KMS-11 (cell line): ENCODE measurements at regions not wholly inside any gene's neighbourhood (a gene's known extent, or its start where the extent isn't known, plus 50 kb on each side); places are given as distances from the start of the nearest gene placed in this dataset.

Experiments
- H2AFZ ChIP-seq: fragments of 200-600 bp; sonication (generic); 2 replicates; pipeline ENCODE4 v1.6.1; 2016; ENCODE audit warnings: antibody characterized with exemption, mixed run types, low read depth
- H3K27ac ChIP-seq: fragments of 200-600 bp; sonication (generic); 2 replicates; pipeline ENCODE4 v1.6.1; 2016; ENCODE audit warnings: mild to moderate bottlenecking, mixed run types
- H3K27me3 ChIP-seq: fragments of 200-600 bp; sonication (generic); 2 replicates; pipeline ENCODE4 v1.6.1; 2017; ENCODE audit warnings: mild to moderate bottlenecking, low read depth, mixed run types, moderate library complexity; ENCODE audit not compliant: insufficient read depth
- H3K36me3 ChIP-seq: fragments of 200-600 bp; sonication (generic); 2 replicates; pipeline ENCODE4 v1.6.1; 2017; ENCODE audit warnings: mild to moderate bottlenecking, mixed run types; ENCODE audit not compliant: insufficient read depth
- H3K4me1 ChIP-seq: fragments of 200-600 bp; sonication (generic); 2 replicates; pipeline ENCODE4 v1.6.1; 2016; ENCODE audit warnings: mild to moderate bottlenecking, low read depth, mixed run types; ENCODE audit not compliant: poor library complexity, severe bottlenecking
- H3K4me2 ChIP-seq: fragments of 200-600 bp; sonication (generic); 2 replicates; pipeline ENCODE4 v1.7.0; 2016; ENCODE audit warnings: mild to moderate bottlenecking, mixed run types
- H3K4me3 ChIP-seq: fragments of 200-600 bp; sonication (generic); IDR thresholded peaks from 2 replicates; pipeline ENCODE4 v1.6.1; 2017; ENCODE audit warnings: low read depth, low read length, mixed read lengths; ENCODE audit not compliant: insufficient read depth
- H3K79me2 ChIP-seq: fragments of 200-600 bp; sonication (generic); 2 replicates; pipeline ENCODE4 v1.6.1; 2016; ENCODE audit warnings: low read depth, mixed run types; ENCODE audit not compliant: insufficient read depth
- H3K9ac ChIP-seq: fragments of 200-600 bp; sonication (generic); 2 replicates; pipeline ENCODE4 v1.6.1; 2016; ENCODE audit warnings: mild to moderate bottlenecking, mixed run types
- H4K20me1 ChIP-seq: fragments of 200-600 bp; sonication (generic); 2 replicates; pipeline ENCODE4 v1.6.1; 2016; ENCODE audit warnings: mild to moderate bottlenecking, mixed run types; ENCODE audit not compliant: insufficient read depth
- TF ChIP-seq, protein P1 (sequence below): fragments of 200-600 bp; sonication (generic); conservative IDR thresholded peaks from 2 replicates; pipeline ENCODE4 v1.6.1; 2017; ENCODE audit warnings: low read depth, mild to moderate bottlenecking, antibody characterized with exemption, low read length, moderate library complexity, mixed read lengths

- H3K36me3 ChIP-seq = no peaks in the 10 kb centered on the region
- no peaks in the 10 kb centered on the region for H3K4me1 ChIP-seq
- H3K27ac ChIP-seq = no peak overlapping the region
- TF ChIP-seq, protein P1, sequence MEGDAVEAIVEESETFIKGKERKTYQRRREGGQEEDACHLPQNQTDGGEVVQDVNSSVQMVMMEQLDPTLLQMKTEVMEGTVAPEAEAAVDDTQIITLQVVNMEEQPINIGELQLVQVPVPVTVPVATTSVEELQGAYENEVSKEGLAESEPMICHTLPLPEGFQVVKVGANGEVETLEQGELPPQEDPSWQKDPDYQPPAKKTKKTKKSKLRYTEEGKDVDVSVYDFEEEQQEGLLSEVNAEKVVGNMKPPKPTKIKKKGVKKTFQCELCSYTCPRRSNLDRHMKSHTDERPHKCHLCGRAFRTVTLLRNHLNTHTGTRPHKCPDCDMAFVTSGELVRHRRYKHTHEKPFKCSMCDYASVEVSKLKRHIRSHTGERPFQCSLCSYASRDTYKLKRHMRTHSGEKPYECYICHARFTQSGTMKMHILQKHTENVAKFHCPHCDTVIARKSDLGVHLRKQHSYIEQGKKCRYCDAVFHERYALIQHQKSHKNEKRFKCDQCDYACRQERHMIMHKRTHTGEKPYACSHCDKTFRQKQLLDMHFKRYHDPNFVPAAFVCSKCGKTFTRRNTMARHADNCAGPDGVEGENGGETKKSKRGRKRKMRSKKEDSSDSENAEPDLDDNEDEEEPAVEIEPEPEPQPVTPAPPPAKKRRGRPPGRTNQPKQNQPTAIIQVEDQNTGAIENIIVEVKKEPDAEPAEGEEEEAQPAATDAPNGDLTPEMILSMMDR = no peak
- H3K27me3 ChIP-seq = no peaks in the 10 kb centered on the region
- H2AFZ ChIP-seq = no peak overlapping the region
- H4K20me1 ChIP-seq = no peaks in the 10 kb centered on the region
- H3K79me2 ChIP-seq = no peaks in the 10 kb centered on the region
- no peak overlapping the region for H3K4me3 ChIP-seq
- H3K4me2 ChIP-seq = no peak overlapping the region
- H3K9ac ChIP-seq = no peak overlapping the region
These were observed 480.9 kb upstream of the MARCKS start for GRCh38 chr6:113375950-113376846.

- H3K27ac ChIP-seq = no peak overlapping the region
- no peak overlapping the region for H2AFZ ChIP-seq
- no peak overlapping the region for H3K4me3 ChIP-seq
- H3K36me3 ChIP-seq = no peaks in the 10 kb centered on the region
- TF ChIP-seq, protein P1 = no peak
- no peaks in the 10 kb centered on the region for H3K4me1 ChIP-seq
- H3K4me2 ChIP-seq = no peak overlapping the region
- H3K79me2 ChIP-seq = no peaks in the 10 kb centered on the region
- no peaks in the 10 kb centered on the region for H4K20me1 ChIP-seq
- no peaks in the 10 kb centered on the region for H3K27me3 ChIP-seq
- no peak overlapping the region for H3K9ac ChIP-seq
These were observed 480.3 kb upstream of the MARCKS start for GRCh38 chr6:113376847-113377165.

- Histone ChIP-seq H4K20me1 (no peaks in the 10 kb centered on the region), H3K4me3 (no peak overlapping the region), H3K36me3 (no peaks in the 10 kb centered on the region), H3K27me3 (no peaks in the 10 kb centered on the region), H3K27ac (no peak overlapping the region), H2AFZ (no peak overlapping the region), H3K4me2 (no peak overlapping the region), H3K79me2 (no peaks in the 10 kb centered on the region), H3K4me1 (no peaks in the 10 kb centered on the region), H3K9ac (no peak overlapping the region)
- TF ChIP-seq, protein P1 = no peak
These were observed 479.7 kb upstream of the MARCKS start for GRCh38 chr6:113377362-113377942.

- Histone ChIP-seq H2AFZ (no peak overlapping the region), H3K27me3 (no peaks in the 10 kb centered on the region), H3K4me3 (no peak overlapping the region), H3K36me3 (no peaks in the 10 kb centered on the region), H3K4me2 (no peak overlapping the region), H3K79me2 (no peaks in the 10 kb centered on the region), H3K4me1 (no peaks in the 10 kb centered on the region), H4K20me1 (no peaks in the 10 kb centered on the region), H3K27ac (no peak overlapping the region), H3K9ac (no peak overlapping the region)
- TF ChIP-seq, protein P1 = no peak
These were observed 476.6 kb upstream of the MARCKS start for GRCh38 chr6:113380591-113380990.
